Right lung (tissue), 2 donors: ENCODE measurements at regions not wholly inside any gene's neighbourhood (a gene's known extent, or its start where the extent isn't known, plus 50 kb on each side); places are given as distances from the start of the nearest gene placed in this dataset.
"Not testable (repeated sequence)": the region's sequence is repeated elsewhere in the genome, so short reads cannot be mapped to it uniquely, and the experiment has no call there.

Source experiments
- DNase-seq, 2 donors: peaks; one replicate each; pipeline ENCODE4 v3.0.0-alpha.2; 2013

DNA sequence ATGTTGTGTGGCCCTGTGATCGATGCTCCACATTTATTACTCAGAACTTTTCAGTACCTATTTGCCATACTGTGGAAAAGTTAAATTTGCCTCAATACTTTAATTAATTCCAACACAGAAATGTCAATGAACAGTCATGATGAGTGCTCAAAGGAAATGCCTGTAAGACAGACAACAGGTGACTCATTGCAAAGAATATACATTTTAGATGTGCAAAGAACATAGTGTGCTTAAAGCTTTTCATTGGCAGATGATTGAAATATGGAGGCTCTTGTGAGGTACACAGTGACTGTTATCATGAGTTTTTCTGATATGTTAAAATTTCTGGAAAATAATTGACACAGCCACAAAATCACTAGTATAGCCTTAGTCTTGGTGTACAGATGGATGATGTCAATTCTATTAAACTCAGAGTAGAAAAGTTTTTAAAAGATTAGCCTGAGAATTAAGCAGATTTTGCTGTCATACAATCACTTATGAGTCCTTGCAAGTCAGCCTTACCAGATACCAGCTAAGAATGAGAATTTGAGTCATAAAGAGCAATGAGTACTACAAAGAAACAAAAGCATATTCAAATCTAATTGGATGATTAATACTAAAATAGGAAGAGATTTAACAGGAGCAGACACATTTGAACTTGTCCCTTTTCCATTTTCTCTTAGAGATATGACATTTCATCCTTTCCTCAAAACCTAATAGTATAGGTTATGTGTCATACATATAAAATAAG lies 544.1 kb downstream of the KCNH5 start:
- DNase-seq, result no peak

DNA sequence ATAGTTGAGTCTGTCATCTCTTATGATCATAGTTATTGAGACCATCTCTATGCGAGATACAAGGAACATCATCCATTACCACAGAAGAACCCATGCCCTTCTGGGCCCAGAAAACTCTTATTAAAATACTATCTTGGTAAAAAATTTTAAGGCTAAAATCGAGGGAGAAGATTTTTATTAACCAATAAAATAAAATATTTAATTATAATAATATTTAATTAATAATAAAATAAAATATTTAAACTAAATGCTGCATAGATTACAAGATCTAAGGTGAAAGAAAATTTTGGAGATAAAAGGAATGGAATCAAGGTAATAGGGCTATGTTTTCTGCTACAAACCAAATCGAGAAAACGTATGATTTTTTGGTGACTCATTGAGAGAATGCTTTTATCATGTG lies 540.2 kb downstream of the KCNH5 start:
- no peak for DNase-seq

DNA sequence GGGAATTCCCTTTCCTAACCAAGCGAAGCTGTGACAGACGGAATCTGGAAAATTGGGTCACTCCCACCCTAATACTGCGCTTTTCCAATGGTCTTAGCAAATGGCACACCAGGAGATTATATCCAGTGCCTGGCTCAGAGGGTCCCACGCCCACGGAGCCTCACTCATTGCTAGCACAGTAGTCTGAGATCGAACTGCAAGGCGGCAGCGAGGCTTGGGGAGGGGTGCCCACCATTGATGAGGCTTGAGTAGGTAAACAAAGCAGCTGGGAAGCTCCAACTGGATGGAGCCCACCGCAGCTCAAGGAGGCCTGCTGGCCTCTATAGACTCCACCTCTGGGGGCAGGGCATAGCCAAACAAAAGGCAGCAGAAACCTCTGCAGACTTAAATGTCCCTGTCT lies 523.9 kb downstream of the KCNH5 start:
- DNase-seq, result not testable (repeated sequence)

GRCh38 chr14:62528296-62528695 lies 517.0 kb downstream of the KCNH5 start:
- no peak for DNase-seq

GRCh38 chr14:62532181-62532580 lies 513.1 kb downstream of the KCNH5 start:
- no peak for DNase-seq

- no peak for DNase-seq
Measured at GRCh38 chr14:62546862-62547474, 498.3 kb downstream of the KCNH5 start.

DNA sequence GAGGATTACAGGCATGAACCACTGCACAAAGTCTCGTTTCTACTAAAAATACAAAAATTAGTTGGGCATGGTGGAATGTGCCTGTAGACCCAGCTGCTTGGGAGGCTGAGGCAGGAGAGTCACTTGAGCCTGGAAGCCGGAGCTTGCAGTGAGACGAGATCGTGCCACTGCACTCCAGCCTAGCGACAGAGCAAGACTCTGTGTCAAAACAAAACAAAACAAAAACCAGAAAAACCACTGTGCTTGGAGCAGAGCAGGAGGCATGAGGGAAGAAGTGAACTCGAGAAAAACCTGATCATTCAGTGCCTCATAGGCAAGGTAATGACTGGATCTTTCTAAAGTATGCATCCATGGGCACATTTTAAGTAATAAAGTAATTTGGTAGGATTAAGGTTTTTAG lies 487.8 kb downstream of the KCNH5 start:
- no peak for DNase-seq

GRCh38 chr14:62558451-62558850 lies 486.8 kb downstream of the KCNH5 start:
- DNase-seq, result no peak

DNA sequence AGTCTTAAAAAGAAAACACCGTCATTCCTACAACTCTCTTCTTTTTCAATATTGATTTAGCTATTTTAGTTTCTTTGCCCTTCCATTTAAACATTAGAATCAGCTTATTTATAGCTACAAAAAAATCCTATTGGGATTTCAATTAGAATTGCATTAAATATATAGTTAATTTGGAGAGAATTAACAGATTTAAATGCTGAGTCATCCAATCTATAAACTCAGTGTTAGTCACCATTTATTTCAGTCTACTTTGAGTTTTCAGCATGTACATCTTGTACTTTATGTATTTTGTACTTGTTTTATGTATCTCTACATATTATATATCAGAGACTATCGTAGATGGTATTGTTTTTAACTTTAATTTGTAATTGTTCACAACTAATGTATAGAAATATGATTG lies 460.0 kb downstream of the KCNH5 start:
- DNase-seq, result no peak

DNA sequence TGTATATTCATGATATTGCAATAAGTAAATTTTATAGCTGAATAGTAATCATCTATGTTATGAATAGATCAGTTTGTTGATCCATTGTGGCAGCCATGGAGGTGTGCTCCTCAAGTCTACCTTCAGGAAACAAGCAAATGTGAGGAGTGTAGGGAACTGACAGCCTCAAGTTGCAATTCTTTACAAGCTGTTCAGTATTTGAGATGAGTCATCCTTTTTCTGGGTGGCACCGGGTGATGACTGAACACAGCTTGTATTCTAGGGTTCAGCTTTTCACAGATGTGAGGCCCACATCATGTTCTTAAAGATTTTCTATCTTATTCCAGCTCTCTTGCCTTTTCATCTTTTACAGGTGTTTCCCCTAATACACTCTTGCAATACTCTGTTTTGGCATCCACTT lies 452.4 kb downstream of the KCNH5 start:
- no peak for DNase-seq

- DNase-seq, result no peak
Measured at GRCh38 chr14:62597143-62597542, 448.1 kb downstream of the KCNH5 start.

DNA sequence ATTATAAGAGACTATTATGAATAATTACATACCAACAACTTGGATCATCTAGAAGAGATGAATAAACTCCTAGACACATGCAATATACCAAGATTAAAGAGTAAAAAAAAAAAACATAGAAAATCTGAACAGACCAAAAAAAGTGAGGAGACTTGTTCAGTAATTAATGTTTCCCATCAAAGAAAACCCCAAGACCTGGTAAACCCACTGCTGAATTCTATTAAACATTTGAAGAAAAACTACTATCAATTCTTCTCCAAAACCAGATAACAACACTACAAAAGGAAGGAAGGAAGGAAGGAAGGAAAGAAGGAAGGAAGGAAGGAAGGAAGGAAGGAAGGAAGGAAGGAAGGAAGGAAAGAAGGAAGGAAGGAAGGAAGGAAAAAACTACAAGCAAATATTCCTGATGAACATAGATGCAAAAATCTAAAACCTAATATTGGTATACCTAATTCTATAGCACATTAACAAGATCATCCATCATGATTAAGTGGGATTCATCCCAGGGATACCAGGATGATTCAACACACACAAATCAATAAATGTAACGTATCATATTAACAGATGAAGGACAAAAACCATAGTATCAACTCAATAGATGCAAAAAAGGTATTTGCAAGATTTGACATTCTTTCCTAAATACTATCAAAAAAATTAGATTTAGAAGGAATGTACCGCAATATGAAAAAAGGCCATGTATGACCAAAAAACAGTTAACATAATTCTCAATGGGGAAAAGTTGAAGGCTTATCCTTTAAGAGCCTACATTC lies 445.5 kb downstream of the KCNH5 start:
- DNase-seq, result no peak

DNA sequence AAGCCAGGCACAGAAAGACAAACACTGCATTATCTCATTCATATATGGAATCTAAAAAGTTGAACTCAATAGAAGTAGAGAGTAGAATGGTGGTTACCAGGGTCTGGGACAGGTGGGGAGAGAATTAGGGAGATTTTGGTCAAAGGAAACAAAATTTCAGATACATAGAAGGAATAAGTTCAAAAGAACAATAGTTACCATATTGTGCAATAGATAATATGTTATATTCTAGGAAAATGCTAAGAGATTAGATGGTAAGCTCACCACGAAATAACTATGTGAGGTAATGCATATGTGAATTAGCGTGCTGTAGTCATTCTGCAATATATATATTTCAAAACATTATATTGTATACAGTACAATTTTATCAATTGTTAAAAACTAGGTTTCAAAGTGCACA lies 442.5 kb downstream of the KCNH5 start:
- DNase-seq, result no peak

DNA sequence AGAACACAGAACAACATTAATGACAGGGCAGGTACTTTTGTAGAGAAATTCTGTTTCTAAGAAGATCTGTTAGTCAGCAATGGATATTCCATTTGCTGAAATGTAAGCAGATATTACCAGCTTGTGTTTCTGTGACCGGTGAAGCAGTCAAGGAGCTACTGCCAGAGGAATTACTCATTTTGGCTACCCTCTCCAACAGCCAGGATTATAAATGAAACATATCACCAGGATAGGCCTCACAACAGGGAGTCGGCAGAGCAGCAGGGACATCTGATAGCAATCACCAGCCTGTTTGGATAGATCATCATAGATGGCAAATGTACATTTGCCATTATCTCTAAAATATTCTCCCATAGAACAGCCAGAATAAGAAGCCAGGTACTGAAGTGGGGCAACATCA lies 440.7 kb downstream of the KCNH5 start:
- no peak for DNase-seq

GRCh38 chr14:62614122-62614521 lies 431.1 kb downstream of the KCNH5 start:
- peak in 1 of 2 donors; percentile 2 for DNase-seq

- no peak for DNase-seq
Measured at GRCh38 chr14:62616668-62617067, 428.6 kb downstream of the KCNH5 start.

DNA sequence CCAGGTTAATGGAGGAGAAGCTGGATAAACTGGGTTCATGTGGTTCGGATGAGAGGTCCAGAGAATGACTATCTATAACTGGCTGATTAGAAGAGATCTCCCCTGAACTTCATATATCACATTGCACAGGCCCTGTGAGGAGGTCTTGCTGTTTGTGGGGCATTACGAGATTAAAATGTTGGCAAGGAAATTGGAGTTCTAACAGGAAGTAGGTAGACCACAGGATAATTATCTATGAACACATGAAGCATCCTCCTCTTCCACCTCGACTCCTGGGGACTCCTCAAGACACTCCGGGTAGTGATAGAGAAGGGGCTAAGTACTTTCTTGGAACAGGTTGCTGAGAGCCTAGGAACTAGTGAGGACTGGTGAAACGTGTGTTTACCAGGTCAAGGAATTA lies 418.8 kb downstream of the KCNH5 start:
- no peak for DNase-seq

DNA sequence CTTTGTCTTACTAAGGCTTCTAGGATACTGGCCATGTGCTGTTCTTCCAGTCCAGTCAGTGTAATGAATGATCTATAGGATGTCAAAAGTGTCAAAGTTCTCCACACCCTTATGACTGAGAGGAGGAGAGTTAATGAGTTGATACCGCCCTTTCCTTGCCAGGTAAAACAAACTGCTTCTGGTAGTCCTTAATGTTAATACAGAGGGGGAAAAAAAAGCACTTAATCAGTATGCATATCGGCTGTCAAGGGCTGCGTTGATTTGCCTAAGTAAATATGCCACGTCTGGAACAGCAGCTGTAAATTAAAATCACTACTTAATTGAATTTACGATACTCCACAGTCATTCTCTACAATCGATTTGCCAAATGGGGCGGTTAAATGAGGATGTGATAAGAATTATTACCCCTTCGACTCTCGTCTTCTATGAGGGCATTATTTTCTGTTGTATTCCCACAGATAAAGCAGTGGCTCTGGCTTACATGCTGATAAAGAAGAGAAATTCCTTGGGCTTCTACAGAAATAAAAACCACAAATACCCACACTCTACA lies 416.0 kb downstream of the KCNH5 start:
- no peak for DNase-seq

DNA sequence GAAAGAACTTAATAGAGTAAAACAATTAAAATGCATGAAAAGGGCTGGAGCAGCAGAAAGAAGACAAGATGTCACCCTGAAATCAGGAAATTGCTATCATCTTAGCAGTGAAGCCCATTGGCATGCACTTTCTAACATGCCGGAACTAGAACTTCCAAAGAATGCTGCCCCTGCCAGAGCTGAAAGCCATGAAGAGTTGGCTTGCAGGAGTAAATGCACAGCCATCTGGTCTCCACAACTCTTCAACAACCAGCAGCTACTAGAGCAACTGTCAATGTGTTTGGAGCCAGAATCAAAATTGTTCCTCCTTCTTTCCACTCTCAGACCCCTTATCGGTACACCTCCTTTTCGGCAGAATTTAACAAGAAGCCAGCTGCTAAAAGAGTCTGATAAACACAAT lies 414.1 kb downstream of the KCNH5 start:
- DNase-seq, result no peak

- no peak for DNase-seq
Measured at GRCh38 chr14:62632771-62633170, 412.5 kb downstream of the KCNH5 start.

DNA sequence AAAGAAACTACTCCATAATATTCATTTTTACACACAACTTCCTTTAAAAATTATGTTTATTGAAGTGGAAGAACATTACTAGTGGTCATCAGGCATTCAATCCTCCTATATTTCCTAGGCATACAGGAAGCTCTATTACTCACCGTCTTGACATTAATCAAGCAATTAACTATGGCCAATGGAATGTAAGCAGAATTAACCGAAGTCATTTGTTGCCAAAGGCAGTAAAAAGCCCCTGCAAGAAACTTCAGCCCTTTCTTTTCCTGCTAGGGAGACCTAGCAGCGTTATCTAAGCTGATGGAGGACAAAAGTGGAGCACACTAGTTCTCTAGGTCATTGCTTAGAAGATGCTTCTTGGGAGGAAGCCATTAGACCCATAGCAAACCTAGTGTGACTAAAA lies 399.6 kb downstream of the KCNH5 start:
- no peak for DNase-seq
